HCT116 (cell line): ENCODE measurements at regions not wholly inside any gene's neighbourhood (a gene's known extent, or its start where the extent isn't known, plus 50 kb on each side); places are given as distances from the start of the nearest gene placed in this dataset.

Source experiments
- ATAC-seq: fragments of 200-7000 bp; cut with Tn5 transposase; 2 replicates; pipeline ENCODE4 v1.9.1; 2020; ENCODE audit warnings: mild to moderate bottlenecking, moderate library complexity
- BruUV-seq: library from RNA; stranded (reverse); fragments of 400-500 nt; replicated peaks from 2 replicates; lab custom pipeline; 2021; lab: Mats Ljungman, UMichigan
- CTCF ChIA-PET: fragments of 300-600 bp; sonication (Branson Sonifier 250); formaldehyde crosslinking; loops from one replicate; lab custom pipeline; 2021; ENCODE audit warnings: antibody characterized with exemption; lab: Charles Lee
- POLR2A ChIA-PET: fragments of 300-600, 350-600 bp; sonication (Branson Sonifier 250); formaldehyde crosslinking; loops from one replicate; lab custom pipeline; 2021; ENCODE audit warnings: antibody characterized with exemption; lab: Charles Lee
- RAD21 ChIA-PET, 2 experiments: fragments of 300-600 bp; sonication (Branson Sonifier 250); formaldehyde crosslinking; loops; one replicate each; lab custom pipeline; 2023; ENCODE audit warnings: low total read pairs in 2 of 2; ENCODE audit not compliant: uncharacterized antibody in 2 of 2, unreplicated experiment in 2 of 2, low non-redundant PET in 1 of 2; lab: Charles Lee
- DNase-seq: peaks from one replicate; pipeline ENCODE4 v3.0.0-alpha.2; 2010; ENCODE audit warnings: low read depth, low spot score
- H2AFZ ChIP-seq: fragments of 200-600 bp; shearing (Covaris generic), sonication (generic); 2 replicates; pipeline ENCODE4 v1.6.1; 2017; ENCODE audit warnings: low read depth, mixed run types, mixed read lengths, antibody characterized with exemption, low read length; ENCODE audit not compliant: poor library complexity, severe bottlenecking
- H3K27ac ChIP-seq: 2 replicates; pipeline ENCODE4 v1.5.1; 2012; ENCODE audit warnings: low read depth, low read length
- H3K27me3 ChIP-seq: fragments of 200-600 bp; sonication (generic); 2 replicates; pipeline ENCODE4 v1.6.1; 2016; ENCODE audit warnings: mixed run types, low read length, mixed read lengths; ENCODE audit not compliant: insufficient read depth
- H3K36me3 ChIP-seq, 2 experiments: fragments of 200-500 bp in 1 of 2; fragments of 200-600 bp in 1 of 2; sonication (Bioruptor generic) in 1 of 2; sonication (generic) in 1 of 2; 2 replicates each; pipeline versions ENCODE4 v1.5.1 to v1.6.1; 2014 to 2016; ENCODE audit warnings: low read length in 2 of 2, inconsistent platforms in 1 of 2, mixed read lengths in 1 of 2, mixed run types in 1 of 2; ENCODE audit not compliant: insufficient read depth in 2 of 2, control insufficient read depth in 1 of 2
- H3K4me1 ChIP-seq, 2 experiments: fragments of 200-600 bp in 1 of 2; sonication (generic) in 1 of 2; 2 replicates each; pipeline versions ENCODE4 v1.5.1 to v1.6.1; 2012 to 2017; ENCODE audit warnings: low read length in 2 of 2, inconsistent platforms in 1 of 2, mild to moderate bottlenecking in 1 of 2, mixed read lengths in 1 of 2, mixed run types in 1 of 2, moderate library complexity in 1 of 2; ENCODE audit not compliant: insufficient read depth in 2 of 2, control insufficient read depth in 1 of 2
- H3K4me2 ChIP-seq: fragments of 200-600 bp; sonication (generic); 2 replicates; pipeline ENCODE4 v1.6.1; 2017; ENCODE audit warnings: mixed run types, low read length, mixed read lengths
- H3K4me3 ChIP-seq, 2 experiments: fragments of 200-600 bp in 1 of 2; sonication (generic) in 1 of 2; replicated peaks in 1 of 2; 2 replicates each; pipeline ENCODE4 v1.5.1; 2011 to 2016; ENCODE audit warnings: low read length in 2 of 2, control low read depth in 1 of 2, low read depth in 1 of 2, mild to moderate bottlenecking in 1 of 2, mixed read lengths in 1 of 2, mixed run types in 1 of 2
- H3K79me2 ChIP-seq: fragments of 200-600 bp; sonication (generic); 2 replicates; pipeline ENCODE4 v1.6.1; 2017; ENCODE audit warnings: mild to moderate bottlenecking, mixed run types, low read length, moderate library complexity, mixed read lengths; ENCODE audit not compliant: insufficient read depth
- H3K9ac ChIP-seq: fragments of 200-600 bp; sonication (generic); 2 replicates; pipeline ENCODE4 v1.6.1; 2016; ENCODE audit warnings: low read length, mixed read lengths
- H3K9me2 ChIP-seq: fragments of 200-600 bp; sonication (generic), shearing (Covaris generic); 2 replicates; pipeline ENCODE4 v1.6.1; 2017; ENCODE audit warnings: mixed run types, mild to moderate bottlenecking, moderate library complexity; ENCODE audit not compliant: insufficient read depth
- H3K9me3 ChIP-seq, 2 experiments: fragments of 200-500 bp in 1 of 2; fragments of 200-600 bp in 1 of 2; sonication (Bioruptor generic) in 1 of 2; sonication (generic) in 1 of 2; 2 replicates each; pipeline ENCODE4 v1.6.1; 2014 to 2017; ENCODE audit warnings: low read length in 2 of 2, mixed read lengths in 2 of 2, inconsistent platforms in 1 of 2, low read depth in 1 of 2, mild to moderate bottlenecking in 1 of 2, mixed run types in 1 of 2, moderate library complexity in 1 of 2; ENCODE audit not compliant: control insufficient read depth in 1 of 2, insufficient read depth in 1 of 2
- H4K20me1 ChIP-seq: fragments of 200-600 bp; sonication (generic), shearing (Covaris generic); 2 replicates; pipeline ENCODE4 v1.6.1; 2017; ENCODE audit warnings: mixed run types, mild to moderate bottlenecking, moderate library complexity; ENCODE audit not compliant: insufficient read depth
- CBX3 ChIP-seq: IDR thresholded peaks from 2 replicates; pipeline ENCODE4 v1.6.1; 2012; ENCODE audit warnings: low read depth
- EGR1 ChIP-seq: IDR thresholded peaks from 2 replicates; pipeline ENCODE4 v1.6.1; 2012; ENCODE audit warnings: low read depth
- ELF1 ChIP-seq: IDR thresholded peaks from 2 replicates; pipeline ENCODE4 v1.6.1; 2012; ENCODE audit warnings: low read depth, borderline replicate concordance
- EZH2 ChIP-seq: fragments of 200-600 bp; sonication (generic); IDR thresholded peaks from 2 replicates; pipeline ENCODE4 v1.6.1; 2017; ENCODE audit warnings: antibody characterized with exemption, mixed run types
- JUND ChIP-seq: IDR thresholded peaks from 2 replicates; pipeline ENCODE4 v1.6.1; 2012
- POLR2A ChIP-seq: IDR thresholded peaks from 2 replicates; pipeline ENCODE4 v1.7.0; 2011; ENCODE audit warnings: borderline replicate concordance; ENCODE audit not compliant: insufficient read depth, insufficient read length; ENCODE audit errors: extremely low read depth
- POLR2AphosphoS5 ChIP-seq: IDR thresholded peaks from 2 replicates; pipeline ENCODE4 v1.6.1; 2011; ENCODE audit warnings: mild to moderate bottlenecking, low read depth, low read length, moderate library complexity
- RAD21 ChIP-seq: IDR thresholded peaks from 2 replicates; pipeline ENCODE4 v1.6.1; 2012; ENCODE audit warnings: low read depth, mild to moderate bottlenecking
- SIN3A ChIP-seq: IDR thresholded peaks from 2 replicates; pipeline ENCODE4 v1.6.1; 2012; ENCODE audit warnings: low read depth
- TCF7L2 ChIP-seq: IDR thresholded peaks from 2 replicates; pipeline ENCODE4 v1.7.0; 2011; ENCODE audit warnings: borderline replicate concordance, inconsistent platforms; ENCODE audit not compliant: insufficient read depth, insufficient read length; ENCODE audit errors: extremely low read depth
- YY1 ChIP-seq: IDR thresholded peaks from 2 replicates; pipeline ENCODE4 v1.6.1; 2011; ENCODE audit warnings: low read length, low read depth, moderate library complexity, mild to moderate bottlenecking; ENCODE audit not compliant: insufficient replicate concordance; ENCODE audit errors: extremely low read depth
- ZFX ChIP-seq: fragments of 450-650 bp; IDR thresholded peaks from 2 replicates; pipeline ENCODE4 v1.6.1; 2017
- intact Hi-C: fragments of 100-400 bp; cut with micrococcal nuclease; formaldehyde crosslinking; loops from 2 replicates; pipeline ENCODE4 v1.10.0; 2022
- TF ChIP-seq, protein P1 (sequence below): IDR thresholded peaks from 2 replicates; pipeline ENCODE4 v1.6.1; 2012
- TF ChIP-seq, protein P2 (sequence below): IDR thresholded peaks from 2 replicates; pipeline ENCODE4 v1.6.1; 2012; ENCODE audit warnings: low read depth
- TF ChIP-seq, protein P3 (sequence below): IDR thresholded peaks from 2 replicates; pipeline ENCODE4 v1.6.1; 2012

DNA sequence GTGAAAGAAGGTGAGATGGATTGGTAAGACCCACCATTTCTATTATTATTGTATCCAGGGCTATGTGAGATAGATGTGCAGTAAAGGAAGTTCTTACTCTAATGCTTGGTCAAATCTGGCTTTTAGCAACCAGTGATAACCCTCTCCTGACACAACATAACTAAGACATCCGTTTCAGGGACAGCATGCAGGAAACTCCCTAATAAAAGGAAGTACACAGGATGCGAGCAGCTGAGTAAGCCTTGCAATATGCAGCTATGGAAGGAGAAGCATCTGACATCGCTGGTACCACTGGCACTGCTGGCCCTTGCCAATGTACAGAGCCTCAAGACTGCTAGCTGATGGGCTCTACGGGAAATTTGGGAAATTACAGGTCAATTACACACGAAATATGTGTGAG, 662.3 kb downstream of the NR2F2 start:
- Histone ChIP-seq H3K9me2 (no peaks in the 10 kb centered on the region), H3K9ac (no peak overlapping the region), H3K79me2 (no peaks in the 10 kb centered on the region), H3K4me3 (no peak overlapping the region), H3K27ac (no peak overlapping the region), H2AFZ (no peak overlapping the region), H3K36me3 (no peaks in the 10 kb centered on the region), H3K4me1 (no peaks in the 10 kb centered on the region), H3K27me3 (no peaks in the 10 kb centered on the region), H3K4me2 (no peak overlapping the region), H4K20me1 (no peaks in the 10 kb centered on the region), H3K9me3 (peaks cover 3 to 9% of the 10 kb centered on the region in 2 experiments; a peak in 3 of 4 replicates)
- ATAC-seq (no peak), DNase-seq (no peak)
- TF ChIP-seq POLR2A (no peak), RAD21 (no peak), ELF1 (no peak), SIN3A (no peak), ZFX (no peak), EZH2 (no peak), YY1 (no peak), EGR1 (no peak), JUND (no peak), CBX3 (no peak), POLR2AphosphoS5 (no peak), TCF7L2 (no peak)
- TF ChIP-seq, protein P1, sequence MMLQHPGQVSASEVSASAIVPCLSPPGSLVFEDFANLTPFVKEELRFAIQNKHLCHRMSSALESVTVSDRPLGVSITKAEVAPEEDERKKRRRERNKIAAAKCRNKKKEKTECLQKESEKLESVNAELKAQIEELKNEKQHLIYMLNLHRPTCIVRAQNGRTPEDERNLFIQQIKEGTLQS: no peak
- TF ChIP-seq, protein P2, sequence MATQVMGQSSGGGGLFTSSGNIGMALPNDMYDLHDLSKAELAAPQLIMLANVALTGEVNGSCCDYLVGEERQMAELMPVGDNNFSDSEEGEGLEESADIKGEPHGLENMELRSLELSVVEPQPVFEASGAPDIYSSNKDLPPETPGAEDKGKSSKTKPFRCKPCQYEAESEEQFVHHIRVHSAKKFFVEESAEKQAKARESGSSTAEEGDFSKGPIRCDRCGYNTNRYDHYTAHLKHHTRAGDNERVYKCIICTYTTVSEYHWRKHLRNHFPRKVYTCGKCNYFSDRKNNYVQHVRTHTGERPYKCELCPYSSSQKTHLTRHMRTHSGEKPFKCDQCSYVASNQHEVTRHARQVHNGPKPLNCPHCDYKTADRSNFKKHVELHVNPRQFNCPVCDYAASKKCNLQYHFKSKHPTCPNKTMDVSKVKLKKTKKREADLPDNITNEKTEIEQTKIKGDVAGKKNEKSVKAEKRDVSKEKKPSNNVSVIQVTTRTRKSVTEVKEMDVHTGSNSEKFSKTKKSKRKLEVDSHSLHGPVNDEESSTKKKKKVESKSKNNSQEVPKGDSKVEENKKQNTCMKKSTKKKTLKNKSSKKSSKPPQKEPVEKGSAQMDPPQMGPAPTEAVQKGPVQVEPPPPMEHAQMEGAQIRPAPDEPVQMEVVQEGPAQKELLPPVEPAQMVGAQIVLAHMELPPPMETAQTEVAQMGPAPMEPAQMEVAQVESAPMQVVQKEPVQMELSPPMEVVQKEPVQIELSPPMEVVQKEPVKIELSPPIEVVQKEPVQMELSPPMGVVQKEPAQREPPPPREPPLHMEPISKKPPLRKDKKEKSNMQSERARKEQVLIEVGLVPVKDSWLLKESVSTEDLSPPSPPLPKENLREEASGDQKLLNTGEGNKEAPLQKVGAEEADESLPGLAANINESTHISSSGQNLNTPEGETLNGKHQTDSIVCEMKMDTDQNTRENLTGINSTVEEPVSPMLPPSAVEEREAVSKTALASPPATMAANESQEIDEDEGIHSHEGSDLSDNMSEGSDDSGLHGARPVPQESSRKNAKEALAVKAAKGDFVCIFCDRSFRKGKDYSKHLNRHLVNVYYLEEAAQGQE: no peak
- TF ChIP-seq, protein P3, sequence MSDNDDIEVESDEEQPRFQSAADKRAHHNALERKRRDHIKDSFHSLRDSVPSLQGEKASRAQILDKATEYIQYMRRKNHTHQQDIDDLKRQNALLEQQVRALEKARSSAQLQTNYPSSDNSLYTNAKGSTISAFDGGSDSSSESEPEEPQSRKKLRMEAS: no peak
- ChIA-PET CTCF (no interaction called here), POLR2A (no interaction called here), RAD21 (no interaction called here)
- no TSS peak for BruUV-seq
- intact Hi-C loops: no loop called here
